WTC11 (cell line): ENCODE measurements at regions not wholly inside any gene's neighbourhood (a gene's known extent, or its start where the extent isn't known, plus 50 kb on each side); places are given as distances from the start of the nearest gene placed in this dataset.

Experiments used
- ATAC-seq: fragments of 200-7000 bp; cut with Tn5 transposase; 2 replicates; pipeline ENCODE4 v1.10.0; 2021; ENCODE audit warnings: mild to moderate bottlenecking, moderate library complexity
- CTCF ChIA-PET: fragments of 300-600 bp; sonication (Branson Sonifier 250); formaldehyde crosslinking; loops from one replicate; lab custom pipeline; 2021; ENCODE audit warnings: antibody characterized with exemption; lab: Charles Lee
- POLR2A ChIA-PET: fragments of 350-600 bp; sonication (Branson Sonifier 250); formaldehyde crosslinking; loops from one replicate; lab custom pipeline; 2021; ENCODE audit warnings: antibody characterized with exemption; lab: Charles Lee
- DNase-seq: peaks from one replicate; pipeline ENCODE4 v3.0.0; 2021; ENCODE audit warnings: low spot score
- H3K27ac Mint-ChIP-seq: 2 replicates; pipeline ENCODE4 v1.8.0; 2021; ENCODE audit warnings: mixed read lengths
- H3K27me3 Mint-ChIP-seq: 2 replicates; pipeline ENCODE4 v1.8.0; 2021; ENCODE audit warnings: low read depth, mild to moderate bottlenecking, moderate library complexity, mixed read lengths
- H3K36me3 Mint-ChIP-seq: 2 replicates; pipeline ENCODE4 v1.8.0; 2021; ENCODE audit warnings: mixed read lengths
- H3K4me1 Mint-ChIP-seq: 2 replicates; pipeline ENCODE4 v1.8.0; 2022; ENCODE audit warnings: mixed read lengths
- H3K4me3 Mint-ChIP-seq: 2 replicates; pipeline ENCODE4 v1.8.0; 2021; ENCODE audit warnings: mild to moderate bottlenecking, moderate library complexity, mixed read lengths
- H3K9me3 Mint-ChIP-seq: 2 replicates; pipeline ENCODE4 v1.8.0; 2021; ENCODE audit warnings: mixed read lengths
- CREB1 ChIP-seq: sonication (generic); formaldehyde crosslinking; IDR thresholded peaks from 2 replicates; pipeline ENCODE4 v1.8.0; 2023; ENCODE audit warnings: mild to moderate bottlenecking, missing genetic modification reagents
- ELF4 ChIP-seq: sonication (generic); formaldehyde crosslinking; IDR thresholded peaks from 2 replicates; pipeline ENCODE4 v1.8.1; 2022; ENCODE audit warnings: low read depth, mild to moderate bottlenecking, moderate library complexity, missing genetic modification reagents
- ETV6 ChIP-seq: sonication (generic); formaldehyde crosslinking; IDR thresholded peaks from 2 replicates; pipeline ENCODE4 v1.8.1; 2022; ENCODE audit warnings: mild to moderate bottlenecking, missing genetic modification reagents
- JAZF1 ChIP-seq: fragments of 250-450 bp; sonication (Bioruptor Pico); IDR thresholded peaks from 2 replicates; pipeline ENCODE4 v1.9.0; 2021; ENCODE audit warnings: moderate library complexity, mild to moderate bottlenecking, inconsistent platforms
- JUN ChIP-seq: sonication (generic); formaldehyde crosslinking; IDR thresholded peaks from 2 replicates; pipeline ENCODE4 v1.8.0; 2023; ENCODE audit warnings: mild to moderate bottlenecking, missing genetic modification reagents
- NFYB ChIP-seq: sonication (generic); formaldehyde crosslinking; conservative IDR thresholded peaks from 2 replicates; pipeline ENCODE4 v1.8.0; 2022; ENCODE audit warnings: low read depth, missing genetic modification reagents
- SP1 ChIP-seq: sonication (generic); formaldehyde crosslinking; conservative IDR thresholded peaks from 2 replicates; pipeline ENCODE4 v1.8.1; 2022; ENCODE audit warnings: missing genetic modification reagents
- TEAD1 ChIP-seq: sonication (generic); formaldehyde crosslinking; IDR thresholded peaks from 2 replicates; pipeline ENCODE4 v1.8.0; 2022; ENCODE audit warnings: mild to moderate bottlenecking, missing genetic modification reagents
- ZNF121 ChIP-seq: sonication (generic); formaldehyde crosslinking; IDR thresholded peaks from 2 replicates; pipeline ENCODE4 v1.8.0; 2023; ENCODE audit warnings: missing genetic modification reagents
- ZNF219 ChIP-seq: sonication (generic); formaldehyde crosslinking; IDR thresholded peaks from 2 replicates; pipeline ENCODE4 v1.8.0; 2023; ENCODE audit warnings: missing genetic modification reagents, mild to moderate bottlenecking, borderline replicate concordance
- ZNF416 ChIP-seq: fragments of 250-450 bp; sonication (Bioruptor Pico); IDR thresholded peaks from 2 replicates; pipeline ENCODE4 v1.9.0; 2021; ENCODE audit warnings: mild to moderate bottlenecking, inconsistent platforms
- ZNF423 ChIP-seq: fragments of 250-450 bp; sonication (Bioruptor Pico); IDR thresholded peaks from 2 replicates; pipeline ENCODE4 v2.1.2; 2022; ENCODE audit warnings: mild to moderate bottlenecking, moderate library complexity
- TF ChIP-seq, protein P1 (sequence below): sonication (generic); formaldehyde crosslinking; IDR thresholded peaks from 2 replicates; pipeline ENCODE4 v1.8.0; 2022; ENCODE audit warnings: mild to moderate bottlenecking, missing genetic modification reagents
- TF ChIP-seq, protein P2 (sequence below): fragments of 250-450 bp; sonication (Bioruptor Pico); IDR thresholded peaks from 2 replicates; pipeline ENCODE4 v1.9.0; 2021; ENCODE audit warnings: mild to moderate bottlenecking
- TF ChIP-seq, protein P3 (sequence below): sonication (generic); formaldehyde crosslinking; IDR thresholded peaks from 2 replicates; pipeline ENCODE4 v1.8.0; 2023; ENCODE audit warnings: missing genetic modification reagents
- TF ChIP-seq, protein P4 (sequence below): sonication (generic); formaldehyde crosslinking; conservative IDR thresholded peaks from 2 replicates; pipeline ENCODE4 v1.8.1; 2023; ENCODE audit warnings: mild to moderate bottlenecking, low read depth, missing genetic modification reagents, moderate library complexity
- TF ChIP-seq, protein P5 (sequence below): sonication (generic); formaldehyde crosslinking; IDR thresholded peaks from 2 replicates; pipeline ENCODE4 v1.8.1; 2023; ENCODE audit warnings: mild to moderate bottlenecking, missing genetic modification reagents, moderate library complexity
- TF ChIP-seq, protein P6 (sequence below): sonication (generic); formaldehyde crosslinking; IDR thresholded peaks from 2 replicates; pipeline ENCODE4 v1.8.1; 2022; ENCODE audit warnings: low read depth, missing genetic modification reagents, borderline replicate concordance
- TF ChIP-seq, protein P7 (sequence below): sonication (generic); formaldehyde crosslinking; IDR thresholded peaks from 2 replicates; pipeline ENCODE4 v1.8.0; 2023; ENCODE audit warnings: mild to moderate bottlenecking, missing genetic modification reagents

DNA sequence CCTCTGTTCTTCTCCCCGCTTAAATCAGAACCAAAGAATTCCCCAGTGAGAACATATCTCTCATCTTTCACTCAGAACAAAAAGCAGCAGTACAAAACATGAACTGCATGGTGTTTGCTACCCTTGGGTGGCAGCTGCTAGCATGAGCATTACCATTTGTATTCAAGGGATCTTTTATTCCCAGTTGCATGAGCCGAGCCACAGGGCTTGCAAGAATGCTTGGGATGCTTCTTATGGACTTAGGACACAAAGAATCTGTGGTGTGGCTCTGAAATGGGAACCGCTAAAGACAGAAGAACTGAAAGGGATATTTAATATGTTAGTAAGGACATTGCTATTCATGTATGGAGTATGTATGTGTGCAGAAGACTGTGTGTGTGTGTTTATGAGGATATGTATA, 190.6 kb downstream of the TMX1 start:
- Mint-ChIP-seq H3K27ac (0 out of 2 replicates have a peak overlapping the region, but pooled peaks have one; percentile 57), H3K4me3 (no peak overlapping the region), H3K9me3 (no peaks in the 10 kb centered on the region), H3K27me3 (no peaks in the 10 kb centered on the region), H3K4me1 (peaks cover 16% of the 10 kb centered on the region), H3K36me3 (no peaks in the 10 kb centered on the region)
- peak; percentile 73 for ATAC-seq
- ChIA-PET CTCF (no interaction called here), POLR2A (no interaction called here)
- TF ChIP-seq ZNF121: no peak
- TF ChIP-seq ZNF416: no peak
- TF ChIP-seq CREB1 (CRISPR knock-in tag): no peak
- TF ChIP-seq, protein P1, sequence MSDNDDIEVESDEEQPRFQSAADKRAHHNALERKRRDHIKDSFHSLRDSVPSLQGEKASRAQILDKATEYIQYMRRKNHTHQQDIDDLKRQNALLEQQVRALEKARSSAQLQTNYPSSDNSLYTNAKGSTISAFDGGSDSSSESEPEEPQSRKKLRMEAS: no peak
- no peak for TF ChIP-seq ELF4 (CRISPR knock-in tag)
- TF ChIP-seq, protein P2, sequence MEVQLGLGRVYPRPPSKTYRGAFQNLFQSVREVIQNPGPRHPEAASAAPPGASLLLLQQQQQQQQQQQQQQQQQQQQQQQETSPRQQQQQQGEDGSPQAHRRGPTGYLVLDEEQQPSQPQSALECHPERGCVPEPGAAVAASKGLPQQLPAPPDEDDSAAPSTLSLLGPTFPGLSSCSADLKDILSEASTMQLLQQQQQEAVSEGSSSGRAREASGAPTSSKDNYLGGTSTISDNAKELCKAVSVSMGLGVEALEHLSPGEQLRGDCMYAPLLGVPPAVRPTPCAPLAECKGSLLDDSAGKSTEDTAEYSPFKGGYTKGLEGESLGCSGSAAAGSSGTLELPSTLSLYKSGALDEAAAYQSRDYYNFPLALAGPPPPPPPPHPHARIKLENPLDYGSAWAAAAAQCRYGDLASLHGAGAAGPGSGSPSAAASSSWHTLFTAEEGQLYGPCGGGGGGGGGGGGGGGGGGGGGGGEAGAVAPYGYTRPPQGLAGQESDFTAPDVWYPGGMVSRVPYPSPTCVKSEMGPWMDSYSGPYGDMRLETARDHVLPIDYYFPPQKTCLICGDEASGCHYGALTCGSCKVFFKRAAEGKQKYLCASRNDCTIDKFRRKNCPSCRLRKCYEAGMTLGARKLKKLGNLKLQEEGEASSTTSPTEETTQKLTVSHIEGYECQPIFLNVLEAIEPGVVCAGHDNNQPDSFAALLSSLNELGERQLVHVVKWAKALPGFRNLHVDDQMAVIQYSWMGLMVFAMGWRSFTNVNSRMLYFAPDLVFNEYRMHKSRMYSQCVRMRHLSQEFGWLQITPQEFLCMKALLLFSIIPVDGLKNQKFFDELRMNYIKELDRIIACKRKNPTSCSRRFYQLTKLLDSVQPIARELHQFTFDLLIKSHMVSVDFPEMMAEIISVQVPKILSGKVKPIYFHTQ (CRISPR knock-in tag): no peak
- peak; percentile 20 for DNase-seq

DNA sequence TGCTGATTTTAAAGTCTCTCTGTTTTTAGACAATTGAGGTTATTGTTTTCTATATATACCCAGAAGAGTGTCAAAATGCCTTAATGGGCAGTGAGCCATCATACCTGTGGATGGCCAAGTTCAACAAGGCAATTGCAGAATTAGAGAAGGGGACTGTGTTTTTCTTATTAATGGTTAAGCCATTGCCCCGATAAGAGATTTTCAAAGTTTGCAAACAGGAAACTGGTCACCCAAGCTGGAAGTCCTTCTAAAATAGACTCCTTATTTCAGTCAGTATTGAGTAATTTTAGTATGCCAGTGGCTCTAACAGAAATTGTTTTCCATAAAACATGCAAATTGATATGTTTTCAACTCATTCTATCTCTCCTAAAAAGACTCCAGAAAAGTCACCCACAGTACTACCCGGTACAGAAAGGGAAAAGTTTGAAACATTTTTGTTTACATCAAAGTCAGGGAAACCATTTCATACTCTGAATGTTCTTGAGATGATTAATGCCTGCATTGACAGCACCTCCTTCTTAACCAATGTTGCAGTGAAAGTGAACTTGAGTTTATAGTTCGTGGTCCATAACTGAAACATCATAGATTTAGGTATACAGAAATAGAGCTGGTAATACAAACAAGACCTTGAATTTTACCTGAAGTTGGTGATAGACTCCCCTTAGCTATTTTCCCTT, 191.1 kb downstream of the TMX1 start:
- Mint-ChIP-seq H3K27me3 (peaks cover 5% of the 10 kb centered on the region; the same call in 1 of the 2 replicates), H3K4me3 (no peak overlapping the region), H3K9me3 (no peaks in the 10 kb centered on the region), H3K4me1 (peaks cover 16% of the 10 kb centered on the region), H3K36me3 (no peaks in the 10 kb centered on the region), H3K27ac (no peak overlapping the region)
- ChIA-PET CTCF (no interaction called here), POLR2A (no interaction called here)
- no peak for TF ChIP-seq ZNF219
- TF ChIP-seq, protein P3, sequence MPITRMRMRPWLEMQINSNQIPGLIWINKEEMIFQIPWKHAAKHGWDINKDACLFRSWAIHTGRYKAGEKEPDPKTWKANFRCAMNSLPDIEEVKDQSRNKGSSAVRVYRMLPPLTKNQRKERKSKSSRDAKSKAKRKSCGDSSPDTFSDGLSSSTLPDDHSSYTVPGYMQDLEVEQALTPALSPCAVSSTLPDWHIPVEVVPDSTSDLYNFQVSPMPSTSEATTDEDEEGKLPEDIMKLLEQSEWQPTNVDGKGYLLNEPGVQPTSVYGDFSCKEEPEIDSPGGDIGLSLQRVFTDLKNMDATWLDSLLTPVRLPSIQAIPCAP: no peak
- TF ChIP-seq ZNF121: no peak
- TF ChIP-seq TEAD1: no peak
- TF ChIP-seq, protein P4, sequence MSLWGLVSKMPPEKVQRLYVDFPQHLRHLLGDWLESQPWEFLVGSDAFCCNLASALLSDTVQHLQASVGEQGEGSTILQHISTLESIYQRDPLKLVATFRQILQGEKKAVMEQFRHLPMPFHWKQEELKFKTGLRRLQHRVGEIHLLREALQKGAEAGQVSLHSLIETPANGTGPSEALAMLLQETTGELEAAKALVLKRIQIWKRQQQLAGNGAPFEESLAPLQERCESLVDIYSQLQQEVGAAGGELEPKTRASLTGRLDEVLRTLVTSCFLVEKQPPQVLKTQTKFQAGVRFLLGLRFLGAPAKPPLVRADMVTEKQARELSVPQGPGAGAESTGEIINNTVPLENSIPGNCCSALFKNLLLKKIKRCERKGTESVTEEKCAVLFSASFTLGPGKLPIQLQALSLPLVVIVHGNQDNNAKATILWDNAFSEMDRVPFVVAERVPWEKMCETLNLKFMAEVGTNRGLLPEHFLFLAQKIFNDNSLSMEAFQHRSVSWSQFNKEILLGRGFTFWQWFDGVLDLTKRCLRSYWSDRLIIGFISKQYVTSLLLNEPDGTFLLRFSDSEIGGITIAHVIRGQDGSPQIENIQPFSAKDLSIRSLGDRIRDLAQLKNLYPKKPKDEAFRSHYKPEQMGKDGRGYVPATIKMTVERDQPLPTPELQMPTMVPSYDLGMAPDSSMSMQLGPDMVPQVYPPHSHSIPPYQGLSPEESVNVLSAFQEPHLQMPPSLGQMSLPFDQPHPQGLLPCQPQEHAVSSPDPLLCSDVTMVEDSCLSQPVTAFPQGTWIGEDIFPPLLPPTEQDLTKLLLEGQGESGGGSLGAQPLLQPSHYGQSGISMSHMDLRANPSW: no peak
- TF ChIP-seq, protein P5, sequence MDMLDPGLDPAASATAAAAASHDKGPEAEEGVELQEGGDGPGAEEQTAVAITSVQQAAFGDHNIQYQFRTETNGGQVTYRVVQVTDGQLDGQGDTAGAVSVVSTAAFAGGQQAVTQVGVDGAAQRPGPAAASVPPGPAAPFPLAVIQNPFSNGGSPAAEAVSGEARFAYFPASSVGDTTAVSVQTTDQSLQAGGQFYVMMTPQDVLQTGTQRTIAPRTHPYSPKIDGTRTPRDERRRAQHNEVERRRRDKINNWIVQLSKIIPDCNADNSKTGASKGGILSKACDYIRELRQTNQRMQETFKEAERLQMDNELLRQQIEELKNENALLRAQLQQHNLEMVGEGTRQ (CRISPR knock-in tag): no peak
- no peak for ATAC-seq
- no peak for DNase-seq

DNA sequence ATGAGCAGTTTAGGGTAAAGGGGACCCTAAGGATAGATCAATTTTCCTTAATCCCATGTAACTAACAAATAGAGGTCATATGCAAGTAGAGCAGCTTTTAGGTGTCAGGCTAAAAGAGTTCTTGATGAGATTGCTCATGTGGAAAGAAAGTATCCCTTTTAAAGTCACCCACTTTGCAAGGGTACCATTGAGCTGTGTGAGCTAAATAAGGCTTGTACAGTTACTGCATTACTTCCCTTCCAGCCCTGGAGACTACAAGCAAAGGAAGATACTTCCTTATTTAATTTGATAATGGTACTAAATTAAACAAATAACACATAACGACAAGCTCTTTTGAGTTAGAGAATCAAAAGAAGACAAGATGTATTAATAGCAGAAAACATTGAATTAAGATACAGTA, 191.7 kb downstream of the TMX1 start:
- POLR2A ChIA-PET: no interaction called here
- no peak for TF ChIP-seq ETV6 (CRISPR knock-in tag)
- no peak for TF ChIP-seq JAZF1 (CRISPR knock-in tag)
- TF ChIP-seq, protein P1: no peak
- TF ChIP-seq ZNF416: no peak
- TF ChIP-seq JUN: no peak
- TF ChIP-seq, protein P6, sequence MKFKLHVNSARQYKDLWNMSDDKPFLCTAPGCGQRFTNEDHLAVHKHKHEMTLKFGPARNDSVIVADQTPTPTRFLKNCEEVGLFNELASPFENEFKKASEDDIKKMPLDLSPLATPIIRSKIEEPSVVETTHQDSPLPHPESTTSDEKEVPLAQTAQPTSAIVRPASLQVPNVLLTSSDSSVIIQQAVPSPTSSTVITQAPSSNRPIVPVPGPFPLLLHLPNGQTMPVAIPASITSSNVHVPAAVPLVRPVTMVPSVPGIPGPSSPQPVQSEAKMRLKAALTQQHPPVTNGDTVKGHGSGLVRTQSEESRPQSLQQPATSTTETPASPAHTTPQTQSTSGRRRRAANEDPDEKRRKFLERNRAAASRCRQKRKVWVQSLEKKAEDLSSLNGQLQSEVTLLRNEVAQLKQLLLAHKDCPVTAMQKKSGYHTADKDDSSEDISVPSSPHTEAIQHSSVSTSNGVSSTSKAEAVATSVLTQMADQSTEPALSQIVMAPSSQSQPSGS (CRISPR knock-in tag): no peak
- TF ChIP-seq ZNF423 (CRISPR knock-in tag): no peak
- TF ChIP-seq NFYB (CRISPR knock-in tag): no peak
- TF ChIP-seq, protein P3: no peak
- TF ChIP-seq SP1 (CRISPR knock-in tag): no peak
- TF ChIP-seq, protein P7, sequence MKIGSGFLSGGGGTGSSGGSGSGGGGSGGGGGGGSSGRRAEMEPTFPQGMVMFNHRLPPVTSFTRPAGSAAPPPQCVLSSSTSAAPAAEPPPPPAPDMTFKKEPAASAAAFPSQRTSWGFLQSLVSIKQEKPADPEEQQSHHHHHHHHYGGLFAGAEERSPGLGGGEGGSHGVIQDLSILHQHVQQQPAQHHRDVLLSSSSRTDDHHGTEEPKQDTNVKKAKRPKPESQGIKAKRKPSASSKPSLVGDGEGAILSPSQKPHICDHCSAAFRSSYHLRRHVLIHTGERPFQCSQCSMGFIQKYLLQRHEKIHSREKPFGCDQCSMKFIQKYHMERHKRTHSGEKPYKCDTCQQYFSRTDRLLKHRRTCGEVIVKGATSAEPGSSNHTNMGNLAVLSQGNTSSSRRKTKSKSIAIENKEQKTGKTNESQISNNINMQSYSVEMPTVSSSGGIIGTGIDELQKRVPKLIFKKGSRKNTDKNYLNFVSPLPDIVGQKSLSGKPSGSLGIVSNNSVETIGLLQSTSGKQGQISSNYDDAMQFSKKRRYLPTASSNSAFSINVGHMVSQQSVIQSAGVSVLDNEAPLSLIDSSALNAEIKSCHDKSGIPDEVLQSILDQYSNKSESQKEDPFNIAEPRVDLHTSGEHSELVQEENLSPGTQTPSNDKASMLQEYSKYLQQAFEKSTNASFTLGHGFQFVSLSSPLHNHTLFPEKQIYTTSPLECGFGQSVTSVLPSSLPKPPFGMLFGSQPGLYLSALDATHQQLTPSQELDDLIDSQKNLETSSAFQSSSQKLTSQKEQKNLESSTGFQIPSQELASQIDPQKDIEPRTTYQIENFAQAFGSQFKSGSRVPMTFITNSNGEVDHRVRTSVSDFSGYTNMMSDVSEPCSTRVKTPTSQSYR (CRISPR knock-in tag): no peak

More for the DNA sequence above, 191.7 kb downstream of the TMX1 start:
- Mint-ChIP-seq H3K27me3 (peaks cover 10% of the 10 kb centered on the region), H3K27ac (no peak overlapping the region), H3K4me1 (peaks cover 16% of the 10 kb centered on the region), H3K36me3 (no peaks in the 10 kb centered on the region), H3K9me3 (peaks cover 4% of the 10 kb centered on the region), H3K4me3 (no peak overlapping the region)
- CTCF ChIA-PET: interaction anchor here (1.8 kb wide), 1 partner anchor 345 kb away, joined by 11 read pairs; no protein-coding TSS in a partner anchor
- ATAC-seq: no peak
- DNase-seq: no peak
